ENCODE measurements at regions not wholly inside any gene's neighbourhood (a gene's known extent, or its start where the extent isn't known, plus 50 kb on each side); places are given as distances from the start of the nearest gene placed in this dataset.

DNA sequence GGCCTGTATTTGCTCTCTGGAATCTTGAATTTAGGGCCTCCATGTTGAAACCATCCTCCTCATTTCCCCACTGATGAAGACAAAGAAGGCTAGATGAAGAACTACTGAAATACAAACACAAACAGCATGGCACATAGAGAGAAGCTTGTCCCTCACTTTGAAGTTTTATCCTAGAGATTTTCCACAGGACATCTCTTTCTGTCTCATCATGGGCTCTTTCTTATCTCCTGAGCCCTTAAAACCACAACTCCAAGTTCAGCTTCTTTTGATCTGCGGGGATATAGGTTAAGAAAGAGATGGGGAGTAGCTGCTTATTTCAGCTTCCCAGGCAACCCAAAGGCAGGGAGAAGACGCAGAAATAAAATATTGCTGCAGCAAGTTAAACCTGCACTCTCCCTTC is 213.1 kb upstream of the LRIG1 start (continued):
- TF ChIP-seq TAF1 (IDR thresholded peaks at IDR 0.05; ENCODE audit: low read depth, low read length) (no peak), TCF12 (IDR thresholded peaks at IDR 0.05; ENCODE audit: low read depth, low read length) (no peak), KDM5A (IDR thresholded peaks at IDR 0.05; ENCODE audit: low read length) (no peak), RNF2 (IDR thresholded peaks at IDR 0.05; ENCODE audit: borderline replicate concordance, low read depth, low read length, missing control alignments, poor library complexity, severe bottlenecking) (no peak), PHF8 (conservative IDR thresholded peaks at IDR 0.05; ENCODE audit: low read depth, low read length) (no peak), NRF1 (IDR thresholded peaks at IDR 0.05; ENCODE audit: low read depth, low read length) (no peak), YY1 (IDR thresholded peaks at IDR 0.05; ENCODE audit: low read depth, low read length) (no peak)
- TF ChIP-seq, protein P1, sequence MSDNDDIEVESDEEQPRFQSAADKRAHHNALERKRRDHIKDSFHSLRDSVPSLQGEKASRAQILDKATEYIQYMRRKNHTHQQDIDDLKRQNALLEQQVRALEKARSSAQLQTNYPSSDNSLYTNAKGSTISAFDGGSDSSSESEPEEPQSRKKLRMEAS (IDR thresholded peaks at IDR 0.05): no peak

Measured in H1 (cell line).